DOHH2 (cell line): ENCODE measurements at regions not wholly inside any gene's neighbourhood (a gene's known extent, or its start where the extent isn't known, plus 50 kb on each side); places are given as distances from the start of the nearest gene placed in this dataset.

Experiments
- H3F3A ChIP-seq: fragments of 200-600 bp; sonication (generic), shearing (Covaris generic); 2 replicates; pipeline ENCODE4 v1.6.0; 2016; ENCODE audit warnings: antibody characterized with exemption, mild to moderate bottlenecking; ENCODE audit not compliant: control insufficient read depth, insufficient read depth
- H3K27ac ChIP-seq: fragments of 200-600 bp; sonication (generic); 2 replicates; pipeline ENCODE4 v1.5.1; 2014; ENCODE audit warnings: low read depth, mild to moderate bottlenecking, low read length, moderate library complexity
- H3K27me3 ChIP-seq: fragments of 200-600 bp; sonication (generic); 2 replicates; pipeline ENCODE4 v1.6.1; 2014; ENCODE audit warnings: mild to moderate bottlenecking, low read length, mixed read lengths; ENCODE audit not compliant: control insufficient read depth
- H3K36me3 ChIP-seq: fragments of 200-600 bp; sonication (generic); 2 replicates; pipeline ENCODE4 v1.6.1; 2014; ENCODE audit warnings: mild to moderate bottlenecking, low read length, moderate library complexity, mixed read lengths; ENCODE audit not compliant: control insufficient read depth
- H3K4me1 ChIP-seq: fragments of 200-600 bp; sonication (generic); 2 replicates; pipeline ENCODE4 v1.6.1; 2014; ENCODE audit warnings: mild to moderate bottlenecking, low read length, mixed read lengths; ENCODE audit not compliant: control insufficient read depth
- H3K4me2 ChIP-seq: fragments of 200-600 bp; sonication (generic); 2 replicates; pipeline ENCODE4 v1.6.0; 2014; ENCODE audit warnings: mild to moderate bottlenecking, low read length, moderate library complexity
- H3K4me3 ChIP-seq: fragments of 200-600 bp; sonication (generic); 2 replicates; pipeline ENCODE4 v1.5.1; 2014; ENCODE audit warnings: mild to moderate bottlenecking, low read length, mixed read lengths
- H3K79me2 ChIP-seq: fragments of 200-600 bp; sonication (generic); 2 replicates; pipeline ENCODE4 v1.6.1; 2014; ENCODE audit warnings: mild to moderate bottlenecking, low read length, mixed read lengths; ENCODE audit not compliant: control insufficient read depth
- H3K9me2 ChIP-seq: fragments of 200-600 bp; sonication (generic); replicated peaks from 2 replicates; pipeline ENCODE4 v1.6.1; 2014; ENCODE audit warnings: mild to moderate bottlenecking, low read length, mixed read lengths; ENCODE audit not compliant: control insufficient read depth
- H3K9me3 ChIP-seq: fragments of 200-600 bp; sonication (generic); 2 replicates; pipeline ENCODE4 v1.6.1; 2014; ENCODE audit warnings: antibody characterized with exemption, low read length, mixed read lengths; ENCODE audit not compliant: control insufficient read depth, insufficient read depth
- H4K20me1 ChIP-seq: fragments of 200-600 bp; sonication (generic); 2 replicates; pipeline ENCODE4 v1.6.0; 2014; ENCODE audit warnings: low read depth, mild to moderate bottlenecking, antibody characterized with exemption, low read length, moderate library complexity; ENCODE audit not compliant: control insufficient read depth, insufficient read depth
- EZH2phosphoT487 ChIP-seq: fragments of 200-600 bp; sonication (generic); IDR thresholded peaks from 2 replicates; pipeline ENCODE4 v1.6.1; 2017; ENCODE audit warnings: borderline replicate concordance, mild to moderate bottlenecking, antibody characterized with exemption, low read length, moderate library complexity, mixed read lengths
- TF ChIP-seq, protein P1 (sequence below): fragments of 200-600 bp; sonication (generic); IDR thresholded peaks from one replicate; pipeline ENCODE4 v1.5.1; 2014; ENCODE audit warnings: antibody characterized with exemption, mild to moderate bottlenecking, low read depth, low read length; ENCODE audit not compliant: poor library complexity, severe bottlenecking

GRCh38 chr2:49830846-49831245, 676.5 kb upstream of the FSHR start:
- H3F3A ChIP-seq, result no peaks in the 10 kb centered on the region
- no peaks in the 10 kb centered on the region for H3K9me2 ChIP-seq
- H3K36me3 ChIP-seq, result no peaks in the 10 kb centered on the region
- no peak overlapping the region for H3K4me2 ChIP-seq
- H3K9me3 ChIP-seq, result no peaks in the 10 kb centered on the region
- H3K79me2 ChIP-seq, result no peaks in the 10 kb centered on the region
- TF ChIP-seq, protein P1, sequence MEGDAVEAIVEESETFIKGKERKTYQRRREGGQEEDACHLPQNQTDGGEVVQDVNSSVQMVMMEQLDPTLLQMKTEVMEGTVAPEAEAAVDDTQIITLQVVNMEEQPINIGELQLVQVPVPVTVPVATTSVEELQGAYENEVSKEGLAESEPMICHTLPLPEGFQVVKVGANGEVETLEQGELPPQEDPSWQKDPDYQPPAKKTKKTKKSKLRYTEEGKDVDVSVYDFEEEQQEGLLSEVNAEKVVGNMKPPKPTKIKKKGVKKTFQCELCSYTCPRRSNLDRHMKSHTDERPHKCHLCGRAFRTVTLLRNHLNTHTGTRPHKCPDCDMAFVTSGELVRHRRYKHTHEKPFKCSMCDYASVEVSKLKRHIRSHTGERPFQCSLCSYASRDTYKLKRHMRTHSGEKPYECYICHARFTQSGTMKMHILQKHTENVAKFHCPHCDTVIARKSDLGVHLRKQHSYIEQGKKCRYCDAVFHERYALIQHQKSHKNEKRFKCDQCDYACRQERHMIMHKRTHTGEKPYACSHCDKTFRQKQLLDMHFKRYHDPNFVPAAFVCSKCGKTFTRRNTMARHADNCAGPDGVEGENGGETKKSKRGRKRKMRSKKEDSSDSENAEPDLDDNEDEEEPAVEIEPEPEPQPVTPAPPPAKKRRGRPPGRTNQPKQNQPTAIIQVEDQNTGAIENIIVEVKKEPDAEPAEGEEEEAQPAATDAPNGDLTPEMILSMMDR, result no peak
- no peak for TF ChIP-seq EZH2phosphoT487
- no peaks in the 10 kb centered on the region for H3K27me3 ChIP-seq
- no peak overlapping the region for H3K4me3 ChIP-seq
- H3K4me1 ChIP-seq, result no peaks in the 10 kb centered on the region
- no peak overlapping the region for H3K27ac ChIP-seq
- no peaks in the 10 kb centered on the region for H4K20me1 ChIP-seq

DNA sequence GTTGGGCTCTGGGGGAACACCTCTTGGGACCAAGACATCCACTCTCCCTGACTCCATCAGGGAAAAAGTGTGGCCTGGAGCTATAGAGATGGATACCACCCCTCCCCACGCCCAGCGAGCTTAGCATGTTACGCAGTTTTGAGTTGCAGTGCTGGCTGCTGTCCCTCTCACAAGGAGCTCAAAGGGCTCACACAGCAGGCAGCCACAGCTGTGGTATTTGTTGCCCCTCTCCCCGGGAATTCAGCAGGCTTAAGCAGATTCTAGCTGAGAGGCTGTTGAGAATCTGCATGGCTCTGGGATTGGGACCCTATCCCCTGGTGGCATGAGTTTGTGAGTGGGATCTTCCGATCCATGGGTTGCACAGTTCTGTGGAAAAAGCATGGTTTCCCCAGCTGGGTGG, 673.1 kb upstream of the FSHR start:
- no peaks in the 10 kb centered on the region for H3K27me3 ChIP-seq
- no peak overlapping the region for H3K4me2 ChIP-seq
- no peaks in the 10 kb centered on the region for H3K36me3 ChIP-seq
- H3K9me3 ChIP-seq, result no peaks in the 10 kb centered on the region
- no peaks in the 10 kb centered on the region for H3K4me1 ChIP-seq
- H3K4me3 ChIP-seq, result no peak overlapping the region
- TF ChIP-seq, protein P1, result no peak
- TF ChIP-seq EZH2phosphoT487, result no peak
- no peaks in the 10 kb centered on the region for H3F3A ChIP-seq
- H4K20me1 ChIP-seq, result no peaks in the 10 kb centered on the region
- H3K27ac ChIP-seq, result no peak overlapping the region
- no peaks in the 10 kb centered on the region for H3K9me2 ChIP-seq
- no peaks in the 10 kb centered on the region for H3K79me2 ChIP-seq

GRCh38 chr2:49813208-49813607, 658.9 kb upstream of the FSHR start:
- no peaks in the 10 kb centered on the region for H3K4me1 ChIP-seq
- TF ChIP-seq, protein P1, result no peak
- no peak for TF ChIP-seq EZH2phosphoT487
- no peaks in the 10 kb centered on the region for H3F3A ChIP-seq
- no peaks in the 10 kb centered on the region for H3K27me3 ChIP-seq
- H3K9me2 ChIP-seq, result no peaks in the 10 kb centered on the region
- no peaks in the 10 kb centered on the region for H3K9me3 ChIP-seq
- no peak overlapping the region for H3K27ac ChIP-seq
- H3K4me2 ChIP-seq, result no peak overlapping the region
- no peak overlapping the region for H3K4me3 ChIP-seq
- no peaks in the 10 kb centered on the region for H3K79me2 ChIP-seq
- no peaks in the 10 kb centered on the region for H4K20me1 ChIP-seq
- no peaks in the 10 kb centered on the region for H3K36me3 ChIP-seq

DNA sequence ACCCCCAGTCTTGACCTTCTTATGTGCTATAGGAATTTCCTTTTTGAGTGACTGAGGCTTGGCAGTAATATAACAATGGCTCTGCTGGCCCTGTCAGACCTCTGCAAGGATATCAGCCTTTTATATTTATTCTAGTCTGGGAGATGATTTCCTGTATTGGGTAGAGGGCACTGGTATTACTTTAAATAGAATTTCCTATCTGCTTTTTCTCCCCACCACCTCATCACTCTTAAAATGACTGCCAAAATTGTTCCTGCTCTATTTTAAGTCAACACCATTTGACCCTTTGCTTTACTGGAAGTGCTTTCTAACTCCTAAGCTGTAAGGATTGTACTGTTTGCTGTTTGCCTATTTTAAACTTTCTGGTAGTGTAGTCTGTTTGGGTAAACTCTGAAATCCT, 658.4 kb upstream of the FSHR start:
- Histone ChIP-seq H3K9me3 (no peaks in the 10 kb centered on the region), H3K9me2 (no peaks in the 10 kb centered on the region), H3K4me3 (no peak overlapping the region), H3K27me3 (no peaks in the 10 kb centered on the region), H3F3A (no peaks in the 10 kb centered on the region), H3K4me1 (no peaks in the 10 kb centered on the region), H3K36me3 (no peaks in the 10 kb centered on the region), H4K20me1 (no peaks in the 10 kb centered on the region), H3K27ac (no peak overlapping the region), H3K4me2 (no peak overlapping the region), H3K79me2 (no peaks in the 10 kb centered on the region)
- TF ChIP-seq, protein P1, result no peak
